Activated CD8-positive, alpha-beta T cell treated with anti-CD3 and anti-CD28 coated beads for 36 hours (primary cell): ENCODE measurements at regions not wholly inside any gene's neighbourhood (a gene's known extent, or its start where the extent isn't known, plus 50 kb on each side); places are given as distances from the start of the nearest gene placed in this dataset.

Experiments
- ATAC-seq: fragments of 200-7000 bp; cut with Tn5 transposase; one replicate; pipeline ENCODE4 v1.10.0; 2021; ENCODE audit warnings: mild to moderate bottlenecking, moderate library complexity
- CTCF ChIA-PET: fragments of 350-600 bp; sonication (Branson Sonifier 250); formaldehyde crosslinking; loops from one replicate; lab custom pipeline; 2021; ENCODE audit warnings: antibody characterized with exemption; lab: Charles Lee
- POLR2A ChIA-PET: fragments of 350-600 bp; sonication (Branson Sonifier 250); formaldehyde crosslinking; loops from one replicate; lab custom pipeline; 2021; ENCODE audit warnings: antibody characterized with exemption; lab: Charles Lee
- DNase-seq: peaks from one replicate; pipeline ENCODE4 v3.0.0-alpha.2; 2020
- H3K27ac Mint-ChIP-seq: one replicate; pipeline ENCODE4 v1.8.0; 2021; ENCODE audit warnings: mild to moderate bottlenecking, mixed read lengths
- H3K27me3 Mint-ChIP-seq: one replicate; pipeline ENCODE4 v1.8.0; 2021; ENCODE audit warnings: mixed read lengths
- H3K36me3 Mint-ChIP-seq: one replicate; pipeline ENCODE4 v1.8.0; 2021; ENCODE audit warnings: low read depth, mixed read lengths
- H3K4me1 Mint-ChIP-seq: one replicate; pipeline ENCODE4 v1.8.0; 2021; ENCODE audit warnings: low read depth, mixed read lengths
- H3K4me3 Mint-ChIP-seq: one replicate; pipeline ENCODE4 v1.8.0; 2021; ENCODE audit warnings: mild to moderate bottlenecking, moderate library complexity, mixed read lengths
- H3K9me3 Mint-ChIP-seq: one replicate; pipeline ENCODE4 v1.8.0; 2021; ENCODE audit warnings: mixed read lengths
- CTCF ChIP-seq: fragments of 200-600 bp; IDR thresholded peaks from one replicate; pipeline ENCODE4 v1.8.0; 2022; ENCODE audit warnings: antibody characterized with exemption, mild to moderate bottlenecking
- intact Hi-C: fragments of 100-400 bp; cut with micrococcal nuclease; formaldehyde crosslinking; loops from one replicate; pipeline ENCODE4 v1.10.0; 2022

GRCh38 chr5:90274216-90274615 lies 135.3 kb downstream of the CETN3 start:
- Mint-ChIP-seq H3K9me3 (no peaks in the 10 kb centered on the region), H3K36me3 (no peaks in the 10 kb centered on the region), H3K4me3 (no peak overlapping the region), H3K27me3 (peaks cover 5% of the 10 kb centered on the region), H3K27ac (no peak overlapping the region), H3K4me1 (no peaks in the 10 kb centered on the region)
- DNase-seq: no peak
- intact Hi-C loops: no loop called here
- no peak for ATAC-seq
- ChIA-PET POLR2A (no interaction called here), CTCF (interaction anchor here (1.0 kb wide), 1 partner anchor 9 kb away, joined by 3 read pairs; no protein-coding TSS in a partner anchor)
- TF ChIP-seq CTCF: no peak

GRCh38 chr5:90267646-90268045 lies 141.9 kb downstream of the CETN3 start:
- DNase-seq: no peak
- POLR2A ChIA-PET: no interaction called here
- Mint-ChIP-seq H3K9me3 (no peaks in the 10 kb centered on the region), H3K27me3 (peaks cover 4% of the 10 kb centered on the region), H3K4me1 (no peaks in the 10 kb centered on the region), H3K4me3 (no peak overlapping the region), H3K27ac (no peak overlapping the region), H3K36me3 (no peaks in the 10 kb centered on the region)
- ATAC-seq: no peak
- CTCF ChIA-PET: interaction anchor here (1.5 kb wide), 1 partner anchor 1540 kb away, joined by 6 read pairs; no protein-coding TSS in a partner anchor
- intact Hi-C loops: loop anchor here (5.0 kb wide), 1 partner anchor 1540 kb away; no protein-coding TSS in a partner anchor
- TF ChIP-seq CTCF: no peak

GRCh38 chr5:90265545-90265857 lies 144.1 kb downstream of the CETN3 start:
- no peaks in the 10 kb centered on the region for H3K4me1 Mint-ChIP-seq
- intact Hi-C loops: loop anchor here (5.0 kb wide), 1 partner anchor 1538 kb away; no protein-coding TSS in a partner anchor
- no peaks in the 10 kb centered on the region for H3K36me3 Mint-ChIP-seq
- H3K27me3 Mint-ChIP-seq: peaks cover 4% of the 10 kb centered on the region
- no peak for DNase-seq
- no peak overlapping the region for H3K27ac Mint-ChIP-seq
- ATAC-seq: no peak
- TF ChIP-seq CTCF: peak; percentile 25
- H3K4me3 Mint-ChIP-seq: no peak overlapping the region
- no peaks in the 10 kb centered on the region for H3K9me3 Mint-ChIP-seq
- POLR2A ChIA-PET: no interaction called here
- CTCF ChIA-PET: interaction anchor here (0.6 to 1.7 kb wide), 22 partner anchors 9 to 1540 kb away, joined by 3 to 20 read pairs (median 4); no protein-coding TSS in a partner anchor

GRCh38 chr5:90264689-90265544 lies 144.6 kb downstream of the CETN3 start:
- H3K36me3 Mint-ChIP-seq: no peaks in the 10 kb centered on the region
- intact Hi-C loops: loop anchor here (5.0 kb wide), 1 partner anchor 1538 kb away; no protein-coding TSS in a partner anchor
- H3K27me3 Mint-ChIP-seq: peaks cover 4% of the 10 kb centered on the region
- DNase-seq: peak; percentile 68
- no peak overlapping the region for H3K27ac Mint-ChIP-seq
- no peaks in the 10 kb centered on the region for H3K9me3 Mint-ChIP-seq
- peak; percentile 80 for TF ChIP-seq CTCF
- no peaks in the 10 kb centered on the region for H3K4me1 Mint-ChIP-seq
- no peak for ATAC-seq
- CTCF ChIA-PET: interaction anchor here (0.6 to 1.7 kb wide), 21 partner anchors 9 to 1540 kb away, joined by 3 to 20 read pairs (median 4); no protein-coding TSS in a partner anchor
- POLR2A ChIA-PET: no interaction called here
- H3K4me3 Mint-ChIP-seq: no peak overlapping the region
